ENCODE measurements at regions not wholly inside any gene's neighbourhood (a gene's known extent, or its start where the extent isn't known, plus 50 kb on each side); places are given as distances from the start of the nearest gene placed in this dataset.

DNA sequence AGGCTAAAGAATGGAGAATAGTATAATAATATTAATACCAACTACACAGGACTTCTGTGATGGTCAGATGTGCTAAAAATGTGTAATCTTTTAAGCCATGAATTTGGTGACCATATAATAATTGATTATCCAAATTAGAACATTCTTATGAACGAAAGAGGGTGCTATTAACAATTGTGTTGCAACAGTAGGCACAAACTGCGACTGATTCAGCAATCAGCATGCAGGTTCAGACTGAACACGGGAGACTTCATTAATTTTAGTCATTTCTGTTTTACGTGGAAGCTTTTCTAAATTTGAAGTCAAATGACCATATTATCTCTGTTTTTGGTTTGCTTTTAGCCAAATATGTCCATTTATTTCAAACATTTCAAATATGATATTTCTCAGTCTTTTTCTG lies 54.6 kb upstream of the CHST9 start:
- Histone ChIP-seq H3K27ac (ENCODE audit: low read length) (no peak overlapping the region), H3K36me3 (ENCODE audit: control insufficient read depth, insufficient read depth, low read length) (no peaks in the 10 kb centered on the region), H3K4me3 (ENCODE audit: low read depth in 2 of 2, low read length in 2 of 2) (no peak overlapping the region), H3K4me1 (ENCODE audit: control insufficient read depth, insufficient read depth, low read length) (no peaks in the 10 kb centered on the region), H3K27me3 (ENCODE audit: control insufficient read depth, insufficient read depth, low read length) (no peaks in the 10 kb centered on the region), H3K9me3 (ENCODE audit: control insufficient read depth, insufficient read depth, low read depth, low read length) (no peaks in the 10 kb centered on the region)
- intact Hi-C loops (cut with micrococcal nuclease; ENCODE audit: unreplicated experiment) = no loop called here
- DNase-seq (ENCODE audit: low read depth, low spot score) = no peak
- BruUV-seq (replicated peaks) = no TSS peak
- POLR2A ChIA-PET = no interaction called here
- no peak for ATAC-seq
- in situ Hi-C loops (cut with HindIII; ENCODE audit: low pct_unique_long_range_greater_than_20kb, low sequenced_read_pairs) = no loop called here
- CTCF ChIA-PET = no interaction called here
- TF ChIP-seq TCF7L2 (IDR thresholded peaks at IDR 0.05; ENCODE audit: low read depth, low read length) (no peak), SIN3A (IDR thresholded peaks at IDR 0.05; ENCODE audit: borderline replicate concordance, insufficient read depth, low read depth, low read length) (no peak), CTCF (IDR thresholded peaks at IDR 0.05) (no peak), POLR2AphosphoS5 (IDR thresholded peaks at IDR 0.05; ENCODE audit: low read depth, low read length) (no peak)
- TF ChIP-seq, protein P1, sequence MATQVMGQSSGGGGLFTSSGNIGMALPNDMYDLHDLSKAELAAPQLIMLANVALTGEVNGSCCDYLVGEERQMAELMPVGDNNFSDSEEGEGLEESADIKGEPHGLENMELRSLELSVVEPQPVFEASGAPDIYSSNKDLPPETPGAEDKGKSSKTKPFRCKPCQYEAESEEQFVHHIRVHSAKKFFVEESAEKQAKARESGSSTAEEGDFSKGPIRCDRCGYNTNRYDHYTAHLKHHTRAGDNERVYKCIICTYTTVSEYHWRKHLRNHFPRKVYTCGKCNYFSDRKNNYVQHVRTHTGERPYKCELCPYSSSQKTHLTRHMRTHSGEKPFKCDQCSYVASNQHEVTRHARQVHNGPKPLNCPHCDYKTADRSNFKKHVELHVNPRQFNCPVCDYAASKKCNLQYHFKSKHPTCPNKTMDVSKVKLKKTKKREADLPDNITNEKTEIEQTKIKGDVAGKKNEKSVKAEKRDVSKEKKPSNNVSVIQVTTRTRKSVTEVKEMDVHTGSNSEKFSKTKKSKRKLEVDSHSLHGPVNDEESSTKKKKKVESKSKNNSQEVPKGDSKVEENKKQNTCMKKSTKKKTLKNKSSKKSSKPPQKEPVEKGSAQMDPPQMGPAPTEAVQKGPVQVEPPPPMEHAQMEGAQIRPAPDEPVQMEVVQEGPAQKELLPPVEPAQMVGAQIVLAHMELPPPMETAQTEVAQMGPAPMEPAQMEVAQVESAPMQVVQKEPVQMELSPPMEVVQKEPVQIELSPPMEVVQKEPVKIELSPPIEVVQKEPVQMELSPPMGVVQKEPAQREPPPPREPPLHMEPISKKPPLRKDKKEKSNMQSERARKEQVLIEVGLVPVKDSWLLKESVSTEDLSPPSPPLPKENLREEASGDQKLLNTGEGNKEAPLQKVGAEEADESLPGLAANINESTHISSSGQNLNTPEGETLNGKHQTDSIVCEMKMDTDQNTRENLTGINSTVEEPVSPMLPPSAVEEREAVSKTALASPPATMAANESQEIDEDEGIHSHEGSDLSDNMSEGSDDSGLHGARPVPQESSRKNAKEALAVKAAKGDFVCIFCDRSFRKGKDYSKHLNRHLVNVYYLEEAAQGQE (IDR thresholded peaks at IDR 0.05; ENCODE audit: insufficient read depth in 1 of 2, low read depth in 2 of 2, low read length in 1 of 2) = no peak

GRCh38 chr18:27235218-27235870 lies 50.2 kb upstream of the CHST9 start:
- Histone ChIP-seq H3K4me1 (ENCODE audit: control insufficient read depth, insufficient read depth, low read length) (no peaks in the 10 kb centered on the region), H3K9me3 (ENCODE audit: control insufficient read depth, insufficient read depth, low read depth, low read length) (no peaks in the 10 kb centered on the region), H3K36me3 (ENCODE audit: control insufficient read depth, insufficient read depth, low read length) (no peaks in the 10 kb centered on the region), H3K27me3 (ENCODE audit: control insufficient read depth, insufficient read depth, low read length) (no peaks in the 10 kb centered on the region), H3K27ac (ENCODE audit: low read length) (no peak overlapping the region), H3K4me3 (ENCODE audit: low read depth in 2 of 2, low read length in 2 of 2) (no peak overlapping the region)
- TF ChIP-seq SIN3A (IDR thresholded peaks at IDR 0.05; ENCODE audit: borderline replicate concordance, insufficient read depth, low read depth, low read length) (no peak), TCF7L2 (IDR thresholded peaks at IDR 0.05; ENCODE audit: low read depth, low read length) (no peak), CTCF (IDR thresholded peaks at IDR 0.05) (no peak), POLR2AphosphoS5 (IDR thresholded peaks at IDR 0.05; ENCODE audit: low read depth, low read length) (no peak)
- TF ChIP-seq, protein P1 (IDR thresholded peaks at IDR 0.05; ENCODE audit: insufficient read depth in 1 of 2, low read depth in 2 of 2, low read length in 1 of 2) = no peak
- ChIA-PET POLR2A (no interaction called here), CTCF (no interaction called here)
- no peak for ATAC-seq
- intact Hi-C loops (cut with micrococcal nuclease; ENCODE audit: unreplicated experiment) (no loop called here), in situ Hi-C loops (cut with HindIII; ENCODE audit: low pct_unique_long_range_greater_than_20kb, low sequenced_read_pairs) (no loop called here)
- no TSS peak for BruUV-seq (replicated peaks)
- no peak for DNase-seq (ENCODE audit: low read depth, low spot score)

Data from Panc1 (cell line).